Coronary artery (tissue), 2 donors: ENCODE measurements at regions not wholly inside any gene's neighbourhood (a gene's known extent, or its start where the extent isn't known, plus 50 kb on each side); places are given as distances from the start of the nearest gene placed in this dataset.
"Not testable (repeated sequence)": the region's sequence is repeated elsewhere in the genome, so short reads cannot be mapped to it uniquely, and the experiment has no call there.

Experiments
- DNase-seq: peaks from one replicate; pipeline ENCODE4 v3.0.0-alpha.2; 2017; ENCODE audit warnings: low spot score
- H3K27ac ChIP-seq, 2 donors: fragments of 200-600 bp; sonication (generic); one replicate each; pipeline ENCODE4 v1.5.1; 2016 to 2019
- H3K4me3 ChIP-seq: fragments of 200-600 bp; sonication (generic); 2 replicates; pipeline ENCODE4 v1.5.1; 2016; ENCODE audit warnings: mild to moderate bottlenecking, moderate library complexity
- CTCF ChIP-seq: fragments of 200-600 bp; sonication (generic); IDR thresholded peaks from one replicate; pipeline ENCODE4 v1.5.1; 2019; ENCODE audit warnings: antibody characterized with exemption

DNA sequence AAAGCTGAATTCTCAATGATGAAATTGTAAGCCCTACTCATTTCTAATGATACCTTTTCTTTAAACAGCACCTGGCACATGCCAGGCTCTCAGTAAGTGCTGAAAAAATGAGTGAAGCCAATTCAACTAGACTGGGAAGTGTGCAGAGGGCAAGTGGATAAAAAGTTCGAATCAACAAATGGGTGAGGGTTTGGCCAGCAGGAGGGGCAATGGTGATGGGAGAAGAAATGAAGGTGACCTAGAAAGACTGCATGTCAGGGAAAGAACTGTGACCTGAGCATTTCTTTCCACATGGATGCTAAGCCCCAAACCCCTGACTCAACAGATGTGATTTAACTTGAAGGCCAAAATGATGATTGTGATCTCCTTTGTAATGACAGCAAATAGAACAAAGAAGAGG lies 54.6 kb downstream of the DKK1 start:
- no peak overlapping the region for H3K4me3 ChIP-seq
- no peak for TF ChIP-seq CTCF
- H3K27ac ChIP-seq: no peak overlapping the region
- no peak for DNase-seq

DNA sequence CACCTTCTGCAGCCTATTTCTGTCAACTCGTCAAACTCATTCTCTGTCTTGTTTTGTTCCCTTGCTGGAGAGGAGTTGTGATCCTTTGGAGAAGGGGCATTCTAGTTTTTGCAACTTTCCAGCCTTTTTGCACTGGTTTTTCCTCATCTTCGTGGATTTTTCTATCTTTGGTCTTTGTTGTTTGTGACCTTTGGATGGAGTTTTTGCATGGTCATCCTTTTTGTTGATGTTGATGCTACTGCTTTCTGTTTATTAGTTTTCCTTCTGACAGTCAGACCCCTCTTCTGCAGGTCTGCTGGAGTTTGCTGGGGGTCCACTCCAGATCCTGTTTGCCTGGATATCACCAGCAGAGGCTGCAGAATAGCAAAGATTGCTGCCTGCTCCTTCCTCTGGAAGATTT lies 60.1 kb downstream of the DKK1 start:
- DNase-seq, H3K4me3 ChIP-seq, H3K27ac ChIP-seq: not testable (repeated sequence)

DNA sequence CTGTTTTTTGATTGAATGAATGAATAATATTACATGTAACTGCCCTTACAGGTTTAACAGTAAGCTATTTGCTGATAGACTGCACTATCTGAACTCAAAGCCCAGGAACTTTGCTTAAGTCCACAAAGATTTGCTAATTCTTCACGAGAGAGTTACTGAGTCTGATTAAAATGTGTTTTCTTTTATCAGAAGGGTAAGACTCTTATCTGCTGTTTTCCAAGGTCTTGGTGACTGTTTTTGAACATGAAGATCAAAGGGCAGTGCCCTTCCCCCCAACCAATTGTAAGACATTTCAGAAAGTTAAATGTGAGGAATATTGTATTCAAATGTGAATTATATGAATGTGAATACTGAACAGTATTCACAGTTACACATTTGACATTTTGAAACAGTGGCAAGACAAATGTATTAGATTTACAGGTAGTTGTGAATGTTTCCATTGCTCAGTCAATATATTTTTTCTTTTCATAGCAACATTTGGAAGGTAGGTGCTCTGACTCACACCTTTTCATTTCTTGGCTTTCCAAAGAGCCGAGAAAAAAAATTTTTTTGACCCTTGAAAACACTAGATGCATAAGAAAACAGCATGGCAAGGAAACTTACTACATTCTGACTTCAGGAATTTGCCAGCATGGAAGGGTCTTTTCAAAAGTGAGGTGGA lies 62.7 kb downstream of the DKK1 start:
- DNase-seq: no peak
- TF ChIP-seq CTCF: no peak
- Histone ChIP-seq H3K4me3 (no peak overlapping the region), H3K27ac (no peak overlapping the region)

GRCh38 chr10:52378124-52378523 lies 64.0 kb downstream of the DKK1 start:
- DNase-seq: no peak
- H3K27ac ChIP-seq: no peak overlapping the region
- no peak for TF ChIP-seq CTCF
- H3K4me3 ChIP-seq: no peak overlapping the region

DNA sequence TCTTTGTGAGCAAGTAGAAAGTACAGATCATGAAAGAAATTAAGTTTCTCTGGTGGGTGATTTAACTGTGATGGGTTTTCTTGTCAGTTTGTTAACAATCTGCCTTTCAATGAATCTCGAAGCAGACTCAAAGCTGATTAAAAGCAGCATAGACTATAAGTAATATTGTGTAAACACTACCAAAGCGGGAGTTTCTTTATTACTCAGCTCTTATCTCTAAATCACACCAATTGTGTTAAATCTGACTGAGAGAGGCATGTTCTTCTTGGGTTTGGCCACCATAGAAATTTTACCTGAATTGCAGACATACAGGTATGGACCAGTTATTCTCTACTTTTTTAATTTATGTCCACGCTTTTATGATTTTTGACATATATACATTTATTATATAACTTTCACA lies 65.2 kb downstream of the DKK1 start:
- TF ChIP-seq CTCF: no peak
- no peak for DNase-seq
- H3K27ac ChIP-seq: no peak overlapping the region
- no peak overlapping the region for H3K4me3 ChIP-seq

- Histone ChIP-seq H3K4me3 (no peak overlapping the region), H3K27ac (no peak overlapping the region)
- TF ChIP-seq CTCF: no peak
- no peak for DNase-seq
Measured at GRCh38 chr10:52383088-52383487, 69.0 kb downstream of the DKK1 start.

DNA sequence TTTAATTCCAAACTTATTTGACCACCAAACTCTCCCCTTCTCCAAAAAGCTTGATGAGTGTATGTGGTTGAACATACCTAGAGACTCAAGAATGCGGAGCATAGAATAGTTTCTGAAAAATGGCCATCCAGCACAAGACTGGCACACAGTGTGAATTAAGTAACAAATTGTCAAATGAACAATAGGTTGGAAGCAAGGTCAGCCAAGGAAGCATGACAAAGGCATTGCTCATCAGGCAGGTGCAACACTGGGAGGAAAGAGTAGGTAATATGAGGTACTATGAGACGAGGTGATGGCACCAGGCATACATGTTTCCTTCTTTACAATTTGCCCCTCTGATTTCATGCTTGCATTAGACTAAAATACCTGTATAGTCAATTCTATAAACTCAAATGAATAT lies 73.7 kb downstream of the DKK1 start:
- Histone ChIP-seq H3K27ac (no peak overlapping the region), H3K4me3 (no peak overlapping the region)
- TF ChIP-seq CTCF: no peak
- no peak for DNase-seq

GRCh38 chr10:52390388-52390787 lies 76.3 kb downstream of the DKK1 start:
- Histone ChIP-seq H3K27ac (no peak overlapping the region), H3K4me3 (no peak overlapping the region)
- DNase-seq: no peak
- TF ChIP-seq CTCF: no peak
